ENCODE measurements at regions not wholly inside any gene's neighbourhood (a gene's known extent, or its start where the extent isn't known, plus 50 kb on each side); places are given as distances from the start of the nearest gene placed in this dataset.

DNA sequence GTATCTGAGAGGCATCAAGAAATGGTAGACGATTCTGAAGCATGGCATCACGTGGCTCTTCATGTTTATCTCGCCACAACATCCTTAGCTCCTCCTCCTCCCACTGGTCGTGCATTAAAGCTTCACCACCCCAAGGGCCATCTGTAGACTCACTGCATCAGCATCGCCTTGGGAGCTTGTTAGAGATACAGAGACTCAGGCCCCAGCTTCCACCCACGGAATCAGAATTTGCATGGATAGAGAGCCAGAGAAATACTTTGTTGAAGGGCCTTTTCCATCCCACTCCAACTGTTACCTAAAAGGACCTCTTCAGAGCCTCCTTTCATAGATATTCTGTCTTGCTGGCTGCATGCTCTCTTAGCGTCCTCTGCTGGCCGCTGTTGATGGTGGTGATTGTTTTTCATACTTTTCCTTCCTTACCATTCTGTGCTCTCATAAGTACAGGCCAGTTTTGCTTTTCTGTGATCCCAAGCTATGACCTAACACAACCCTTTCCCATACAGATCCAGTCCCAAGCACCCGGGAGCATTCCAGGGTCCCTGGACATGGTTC lies 1049.4 kb upstream of the EEF2KMT start:
- H3K9me3 Mint-ChIP-seq: 0 out of 3 replicates have a peak, but pooled peaks cover 4% of the 10 kb centered on the region
- peaks cover 14% of the 10 kb centered on the region for H3K4me1 Mint-ChIP-seq
- no peaks in the 10 kb centered on the region; the same call in 2 of the 3 replicates for H3K36me3 Mint-ChIP-seq (ENCODE audit: low read depth)
- Histone ChIP-seq H3K27ac (ENCODE audit: low read depth) (no peak overlapping the region), H3K4me2 (no peak overlapping the region), H3K4me1 (ENCODE audit: insufficient read depth) (peaks cover 11% of the 10 kb centered on the region; the same call in 1 of the 2 replicates), H2AFZ (no peak overlapping the region), H3K79me2 (replicated peaks; ENCODE audit: insufficient read depth) (no peaks in the 10 kb centered on the region), H3K27me3 (ENCODE audit: insufficient read depth) (no peaks in the 10 kb centered on the region), H4K20me1 (replicated peaks; ENCODE audit: insufficient read depth) (no peaks in the 10 kb centered on the region), H3K9me2 (ENCODE audit: insufficient read depth) (no peaks in the 10 kb centered on the region), H3K4me3 (no peak overlapping the region), H3F3A (replicated peaks; ENCODE audit: low read depth) (no peaks in the 10 kb centered on the region), H3K36me3 (ENCODE audit: insufficient read depth) (no peaks in the 10 kb centered on the region; the same call in 1 of the 2 replicates)
- no peak for TF ChIP-seq EZH2 (IDR thresholded peaks at IDR 0.05; ENCODE audit: low read depth, unreplicated experiment)
- TF ChIP-seq, protein P1, sequence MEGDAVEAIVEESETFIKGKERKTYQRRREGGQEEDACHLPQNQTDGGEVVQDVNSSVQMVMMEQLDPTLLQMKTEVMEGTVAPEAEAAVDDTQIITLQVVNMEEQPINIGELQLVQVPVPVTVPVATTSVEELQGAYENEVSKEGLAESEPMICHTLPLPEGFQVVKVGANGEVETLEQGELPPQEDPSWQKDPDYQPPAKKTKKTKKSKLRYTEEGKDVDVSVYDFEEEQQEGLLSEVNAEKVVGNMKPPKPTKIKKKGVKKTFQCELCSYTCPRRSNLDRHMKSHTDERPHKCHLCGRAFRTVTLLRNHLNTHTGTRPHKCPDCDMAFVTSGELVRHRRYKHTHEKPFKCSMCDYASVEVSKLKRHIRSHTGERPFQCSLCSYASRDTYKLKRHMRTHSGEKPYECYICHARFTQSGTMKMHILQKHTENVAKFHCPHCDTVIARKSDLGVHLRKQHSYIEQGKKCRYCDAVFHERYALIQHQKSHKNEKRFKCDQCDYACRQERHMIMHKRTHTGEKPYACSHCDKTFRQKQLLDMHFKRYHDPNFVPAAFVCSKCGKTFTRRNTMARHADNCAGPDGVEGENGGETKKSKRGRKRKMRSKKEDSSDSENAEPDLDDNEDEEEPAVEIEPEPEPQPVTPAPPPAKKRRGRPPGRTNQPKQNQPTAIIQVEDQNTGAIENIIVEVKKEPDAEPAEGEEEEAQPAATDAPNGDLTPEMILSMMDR (conservative IDR thresholded peaks at IDR 0.05; ENCODE audit: low read depth in 2 of 2): peak; percentile 70 to 83
- TF ChIP-seq ZNF331 (CRISPR knock-in tag; IDR thresholded peaks at IDR 0.05; ENCODE audit: low read depth): no peak
- no peak for TF ChIP-seq ZNF114 (CRISPR knock-in tag; IDR thresholded peaks at IDR 0.05)
- H3K27ac Mint-ChIP-seq: no peak overlapping the region
- H3K4me3 Mint-ChIP-seq: no peak overlapping the region
- peaks cover 1% of the 10 kb centered on the region for H3K27me3 Mint-ChIP-seq (ENCODE audit: insufficient read depth, low read depth, poor library complexity)
- DNase-seq (ENCODE audit: low spot score) (peak; percentile 50), ATAC-seq (peak; percentile 80)

DNA sequence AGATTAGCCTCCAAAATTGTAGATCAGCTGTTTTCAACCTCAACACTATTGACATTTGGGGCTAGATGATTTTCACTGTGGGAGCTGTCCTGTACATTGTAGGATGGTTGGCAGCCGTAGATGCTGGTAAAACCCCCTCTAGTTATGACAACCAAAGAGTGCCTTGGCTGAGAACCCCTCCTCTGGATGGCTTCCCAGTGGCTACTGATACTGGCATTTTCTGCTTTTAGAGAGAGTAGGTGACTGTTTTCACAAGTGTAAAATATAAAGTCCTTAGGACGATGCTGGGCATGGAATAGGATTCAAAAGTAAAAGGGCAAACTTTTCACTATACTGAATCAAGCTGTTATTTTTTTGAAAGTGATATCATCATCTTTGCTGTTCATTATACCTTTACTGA lies 1048.8 kb upstream of the EEF2KMT start:
- Mint-ChIP-seq H3K9me3 (0 out of 3 replicates have a peak, but pooled peaks cover 4% of the 10 kb centered on the region), H3K4me3 (no peak overlapping the region)
- H3K27me3 ChIP-seq (ENCODE audit: insufficient read depth): no peaks in the 10 kb centered on the region
- TF ChIP-seq, protein P2, sequence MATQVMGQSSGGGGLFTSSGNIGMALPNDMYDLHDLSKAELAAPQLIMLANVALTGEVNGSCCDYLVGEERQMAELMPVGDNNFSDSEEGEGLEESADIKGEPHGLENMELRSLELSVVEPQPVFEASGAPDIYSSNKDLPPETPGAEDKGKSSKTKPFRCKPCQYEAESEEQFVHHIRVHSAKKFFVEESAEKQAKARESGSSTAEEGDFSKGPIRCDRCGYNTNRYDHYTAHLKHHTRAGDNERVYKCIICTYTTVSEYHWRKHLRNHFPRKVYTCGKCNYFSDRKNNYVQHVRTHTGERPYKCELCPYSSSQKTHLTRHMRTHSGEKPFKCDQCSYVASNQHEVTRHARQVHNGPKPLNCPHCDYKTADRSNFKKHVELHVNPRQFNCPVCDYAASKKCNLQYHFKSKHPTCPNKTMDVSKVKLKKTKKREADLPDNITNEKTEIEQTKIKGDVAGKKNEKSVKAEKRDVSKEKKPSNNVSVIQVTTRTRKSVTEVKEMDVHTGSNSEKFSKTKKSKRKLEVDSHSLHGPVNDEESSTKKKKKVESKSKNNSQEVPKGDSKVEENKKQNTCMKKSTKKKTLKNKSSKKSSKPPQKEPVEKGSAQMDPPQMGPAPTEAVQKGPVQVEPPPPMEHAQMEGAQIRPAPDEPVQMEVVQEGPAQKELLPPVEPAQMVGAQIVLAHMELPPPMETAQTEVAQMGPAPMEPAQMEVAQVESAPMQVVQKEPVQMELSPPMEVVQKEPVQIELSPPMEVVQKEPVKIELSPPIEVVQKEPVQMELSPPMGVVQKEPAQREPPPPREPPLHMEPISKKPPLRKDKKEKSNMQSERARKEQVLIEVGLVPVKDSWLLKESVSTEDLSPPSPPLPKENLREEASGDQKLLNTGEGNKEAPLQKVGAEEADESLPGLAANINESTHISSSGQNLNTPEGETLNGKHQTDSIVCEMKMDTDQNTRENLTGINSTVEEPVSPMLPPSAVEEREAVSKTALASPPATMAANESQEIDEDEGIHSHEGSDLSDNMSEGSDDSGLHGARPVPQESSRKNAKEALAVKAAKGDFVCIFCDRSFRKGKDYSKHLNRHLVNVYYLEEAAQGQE (IDR thresholded peaks at IDR 0.05; ENCODE audit: unreplicated experiment): no peak
- TF ChIP-seq EZH2 (IDR thresholded peaks at IDR 0.05; ENCODE audit: low read depth, unreplicated experiment) (no peak), ZNF331 (CRISPR knock-in tag; IDR thresholded peaks at IDR 0.05; ENCODE audit: low read depth) (no peak), JUNB (IDR thresholded peaks at IDR 0.05; ENCODE audit: unreplicated experiment) (no peak)
- TF ChIP-seq, protein P3, sequence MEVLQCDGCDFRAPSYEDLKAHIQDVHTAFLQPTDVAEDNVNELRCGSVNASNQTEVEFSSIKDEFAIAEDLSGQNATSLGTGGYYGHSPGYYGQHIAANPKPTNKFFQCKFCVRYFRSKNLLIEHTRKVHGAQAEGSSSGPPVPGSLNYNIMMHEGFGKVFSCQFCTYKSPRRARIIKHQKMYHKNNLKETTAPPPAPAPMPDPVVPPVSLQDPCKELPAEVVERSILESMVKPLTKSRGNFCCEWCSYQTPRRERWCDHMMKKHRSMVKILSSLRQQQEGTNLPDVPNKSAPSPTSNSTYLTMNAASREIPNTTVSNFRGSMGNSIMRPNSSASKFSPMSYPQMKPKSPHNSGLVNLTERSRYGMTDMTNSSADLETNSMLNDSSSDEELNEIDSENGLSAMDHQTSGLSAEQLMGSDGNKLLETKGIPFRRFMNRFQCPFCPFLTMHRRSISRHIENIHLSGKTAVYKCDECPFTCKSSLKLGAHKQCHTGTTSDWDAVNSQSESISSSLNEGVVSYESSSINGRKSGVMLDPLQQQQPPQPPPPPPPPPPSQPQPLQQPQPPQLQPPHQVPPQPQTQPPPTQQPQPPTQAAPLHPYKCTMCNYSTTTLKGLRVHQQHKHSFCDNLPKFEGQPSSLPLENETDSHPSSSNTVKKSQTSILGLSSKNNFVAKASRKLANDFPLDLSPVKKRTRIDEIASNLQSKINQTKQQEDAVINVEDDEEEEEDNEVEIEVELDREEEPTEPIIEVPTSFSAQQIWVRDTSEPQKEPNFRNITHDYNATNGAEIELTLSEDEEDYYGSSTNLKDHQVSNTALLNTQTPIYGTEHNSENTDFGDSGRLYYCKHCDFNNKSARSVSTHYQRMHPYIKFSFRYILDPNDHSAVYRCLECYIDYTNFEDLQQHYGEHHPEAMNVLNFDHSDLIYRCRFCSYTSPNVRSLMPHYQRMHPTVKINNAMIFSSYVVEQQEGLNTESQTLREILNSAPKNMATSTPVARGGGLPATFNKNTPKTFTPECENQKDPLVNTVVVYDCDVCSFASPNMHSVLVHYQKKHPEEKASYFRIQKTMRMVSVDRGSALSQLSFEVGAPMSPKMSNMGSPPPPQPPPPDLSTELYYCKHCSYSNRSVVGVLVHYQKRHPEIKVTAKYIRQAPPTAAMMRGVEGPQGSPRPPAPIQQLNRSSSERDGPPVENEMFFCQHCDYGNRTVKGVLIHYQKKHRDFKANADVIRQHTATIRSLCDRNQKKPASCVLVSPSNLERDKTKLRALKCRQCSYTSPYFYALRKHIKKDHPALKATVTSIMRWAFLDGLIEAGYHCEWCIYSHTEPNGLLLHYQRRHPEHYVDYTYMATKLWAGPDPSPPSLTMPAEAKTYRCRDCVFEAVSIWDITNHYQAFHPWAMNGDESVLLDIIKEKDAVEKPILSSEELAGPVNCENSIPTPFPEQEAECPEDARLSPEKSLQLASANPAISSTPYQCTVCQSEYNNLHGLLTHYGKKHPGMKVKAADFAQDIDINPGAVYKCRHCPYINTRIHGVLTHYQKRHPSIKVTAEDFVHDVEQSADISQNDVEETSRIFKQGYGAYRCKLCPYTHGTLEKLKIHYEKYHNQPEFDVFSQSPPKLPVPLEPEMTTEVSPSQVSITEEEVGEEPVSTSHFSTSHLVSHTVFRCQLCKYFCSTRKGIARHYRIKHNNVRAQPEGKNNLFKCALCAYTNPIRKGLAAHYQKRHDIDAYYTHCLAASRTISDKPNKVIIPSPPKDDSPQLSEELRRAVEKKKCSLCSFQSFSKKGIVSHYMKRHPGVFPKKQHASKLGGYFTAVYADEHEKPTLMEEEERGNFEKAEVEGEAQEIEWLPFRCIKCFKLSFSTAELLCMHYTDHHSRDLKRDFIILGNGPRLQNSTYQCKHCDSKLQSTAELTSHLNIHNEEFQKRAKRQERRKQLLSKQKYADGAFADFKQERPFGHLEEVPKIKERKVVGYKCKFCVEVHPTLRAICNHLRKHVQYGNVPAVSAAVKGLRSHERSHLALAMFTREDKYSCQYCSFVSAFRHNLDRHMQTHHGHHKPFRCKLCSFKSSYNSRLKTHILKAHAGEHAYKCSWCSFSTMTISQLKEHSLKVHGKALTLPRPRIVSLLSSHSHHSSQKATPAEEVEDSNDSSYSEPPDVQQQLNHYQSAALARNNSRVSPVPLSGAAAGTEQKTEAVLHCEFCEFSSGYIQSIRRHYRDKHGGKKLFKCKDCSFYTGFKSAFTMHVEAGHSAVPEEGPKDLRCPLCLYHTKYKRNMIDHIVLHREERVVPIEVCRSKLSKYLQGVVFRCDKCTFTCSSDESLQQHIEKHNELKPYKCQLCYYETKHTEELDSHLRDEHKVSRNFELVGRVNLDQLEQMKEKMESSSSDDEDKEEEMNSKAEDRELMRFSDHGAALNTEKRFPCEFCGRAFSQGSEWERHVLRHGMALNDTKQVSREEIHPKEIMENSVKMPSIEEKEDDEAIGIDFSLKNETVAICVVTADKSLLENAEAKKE (CRISPR knock-in tag; IDR thresholded peaks at IDR 0.05): no peak

More for the DNA sequence above, 1048.8 kb upstream of the EEF2KMT start:
- Histone ChIP-seq H3K79me2 (replicated peaks; ENCODE audit: insufficient read depth) (no peaks in the 10 kb centered on the region), H3K4me2 (no peak overlapping the region), H3K36me3 (ENCODE audit: insufficient read depth) (peaks cover 1% of the 10 kb centered on the region; the same call in 1 of the 2 replicates), H3K9me2 (ENCODE audit: insufficient read depth) (no peaks in the 10 kb centered on the region), H2AFZ (no peak overlapping the region), H3K27ac (ENCODE audit: low read depth) (no peak overlapping the region), H3K4me1 (ENCODE audit: insufficient read depth) (peaks cover 11% of the 10 kb centered on the region; the same call in 1 of the 2 replicates), H3K4me3 (no peak overlapping the region), H4K20me1 (replicated peaks; ENCODE audit: insufficient read depth) (no peaks in the 10 kb centered on the region), H3F3A (replicated peaks; ENCODE audit: low read depth) (no peaks in the 10 kb centered on the region)
- Mint-ChIP-seq H3K4me1 (peaks cover 14% of the 10 kb centered on the region), H3K27ac (no peak overlapping the region), H3K27me3 (ENCODE audit: insufficient read depth, low read depth, poor library complexity) (peaks cover 1% of the 10 kb centered on the region), H3K36me3 (ENCODE audit: low read depth) (no peaks in the 10 kb centered on the region; the same call in 2 of the 3 replicates)
- ATAC-seq: no peak
- no peak for DNase-seq (ENCODE audit: low spot score)
